22Rv1 (cell line): ENCODE measurements at regions not wholly inside any gene's neighbourhood (a gene's known extent, or its start where the extent isn't known, plus 50 kb on each side); places are given as distances from the start of the nearest gene placed in this dataset.

ENCODE experiments used
- H3K27ac ChIP-seq: fragments of 450-650 bp; 2 replicates; pipeline ENCODE4 v1.5.1; 2017
- ZFX ChIP-seq: fragments of 450-650 bp; IDR thresholded peaks from 2 replicates; pipeline ENCODE4 v1.6.1; 2017; ENCODE audit warnings: antibody characterized with exemption, borderline replicate concordance
- TF ChIP-seq, protein P1 (sequence below): fragments of 450-650 bp; IDR thresholded peaks from 2 replicates; pipeline ENCODE4 v1.5.1; 2017; ENCODE audit warnings: mild to moderate bottlenecking

DNA sequence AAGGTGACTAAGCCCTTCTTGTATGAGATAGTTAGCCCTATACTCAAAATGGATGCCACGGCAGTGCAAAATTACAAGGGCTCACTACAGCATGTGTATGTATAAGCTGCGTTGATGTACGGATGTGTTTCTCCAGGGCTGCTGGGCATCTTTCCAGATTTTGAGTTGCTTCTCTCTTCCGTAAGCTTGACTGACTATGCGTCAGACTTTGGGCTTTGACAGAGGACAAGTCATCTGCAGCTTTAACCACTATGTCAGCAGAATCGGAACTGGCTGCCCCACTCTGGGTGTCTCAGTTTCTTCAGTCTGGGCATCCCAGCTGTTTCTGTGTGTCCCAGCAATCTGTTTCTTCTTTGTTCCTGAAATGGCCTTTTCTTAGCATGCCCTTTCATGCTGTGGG lies 241.6 kb downstream of the BTBD3 start:
- H3K27ac ChIP-seq, result no peak overlapping the region
- TF ChIP-seq, protein P1, sequence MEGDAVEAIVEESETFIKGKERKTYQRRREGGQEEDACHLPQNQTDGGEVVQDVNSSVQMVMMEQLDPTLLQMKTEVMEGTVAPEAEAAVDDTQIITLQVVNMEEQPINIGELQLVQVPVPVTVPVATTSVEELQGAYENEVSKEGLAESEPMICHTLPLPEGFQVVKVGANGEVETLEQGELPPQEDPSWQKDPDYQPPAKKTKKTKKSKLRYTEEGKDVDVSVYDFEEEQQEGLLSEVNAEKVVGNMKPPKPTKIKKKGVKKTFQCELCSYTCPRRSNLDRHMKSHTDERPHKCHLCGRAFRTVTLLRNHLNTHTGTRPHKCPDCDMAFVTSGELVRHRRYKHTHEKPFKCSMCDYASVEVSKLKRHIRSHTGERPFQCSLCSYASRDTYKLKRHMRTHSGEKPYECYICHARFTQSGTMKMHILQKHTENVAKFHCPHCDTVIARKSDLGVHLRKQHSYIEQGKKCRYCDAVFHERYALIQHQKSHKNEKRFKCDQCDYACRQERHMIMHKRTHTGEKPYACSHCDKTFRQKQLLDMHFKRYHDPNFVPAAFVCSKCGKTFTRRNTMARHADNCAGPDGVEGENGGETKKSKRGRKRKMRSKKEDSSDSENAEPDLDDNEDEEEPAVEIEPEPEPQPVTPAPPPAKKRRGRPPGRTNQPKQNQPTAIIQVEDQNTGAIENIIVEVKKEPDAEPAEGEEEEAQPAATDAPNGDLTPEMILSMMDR, result no peak
- no peak for TF ChIP-seq ZFX

DNA sequence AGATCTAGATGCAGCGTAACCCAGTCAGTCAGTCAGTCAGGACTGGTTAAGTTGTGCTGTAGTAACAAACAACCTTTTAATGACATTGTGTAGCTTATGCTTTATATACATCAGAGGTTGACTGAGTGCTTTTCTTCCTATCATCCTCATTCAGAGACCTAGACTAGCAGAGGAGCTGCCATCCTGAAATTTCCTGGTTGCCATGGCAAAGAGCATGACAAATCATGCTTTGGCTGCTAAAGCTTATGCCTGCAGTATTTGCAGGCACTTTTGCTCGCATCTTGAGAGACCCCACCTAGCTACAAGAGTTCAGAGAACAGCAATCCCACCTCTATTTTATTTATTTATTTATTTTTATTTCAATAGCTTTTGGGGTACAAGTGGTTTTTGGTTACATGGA lies 244.0 kb downstream of the BTBD3 start:
- TF ChIP-seq ZFX, result no peak
- TF ChIP-seq, protein P1, result no peak
- H3K27ac ChIP-seq, result no peak overlapping the region

GRCh38 chr20:12166053-12166717 lies 248.5 kb downstream of the BTBD3 start:
- no peak overlapping the region for H3K27ac ChIP-seq

DNA sequence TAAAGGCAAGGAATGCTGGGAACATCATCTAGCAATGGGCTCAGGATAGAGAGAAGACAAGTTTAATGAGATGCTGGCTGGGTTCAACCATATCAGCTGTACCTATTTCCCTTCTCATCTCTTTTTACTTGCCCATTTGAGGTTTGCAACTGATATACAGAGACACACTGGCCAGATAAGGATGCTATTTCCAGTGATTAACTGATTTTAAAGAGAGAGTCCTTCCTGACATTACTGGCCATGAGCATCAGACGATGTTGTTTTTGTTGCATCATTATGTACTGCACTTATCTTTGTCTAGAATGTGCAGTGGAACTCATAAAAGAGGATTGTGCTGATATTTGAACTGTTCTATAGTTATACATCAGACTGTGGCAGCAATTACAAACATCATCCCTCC lies 252.7 kb downstream of the BTBD3 start:
- H3K27ac ChIP-seq, result no peak overlapping the region
- TF ChIP-seq ZFX, result no peak

More at GRCh38 chr20:12166053-12166717, 248.5 kb downstream of the BTBD3 start:
- TF ChIP-seq, protein P1, result no peak
- no peak for TF ChIP-seq ZFX

DNA sequence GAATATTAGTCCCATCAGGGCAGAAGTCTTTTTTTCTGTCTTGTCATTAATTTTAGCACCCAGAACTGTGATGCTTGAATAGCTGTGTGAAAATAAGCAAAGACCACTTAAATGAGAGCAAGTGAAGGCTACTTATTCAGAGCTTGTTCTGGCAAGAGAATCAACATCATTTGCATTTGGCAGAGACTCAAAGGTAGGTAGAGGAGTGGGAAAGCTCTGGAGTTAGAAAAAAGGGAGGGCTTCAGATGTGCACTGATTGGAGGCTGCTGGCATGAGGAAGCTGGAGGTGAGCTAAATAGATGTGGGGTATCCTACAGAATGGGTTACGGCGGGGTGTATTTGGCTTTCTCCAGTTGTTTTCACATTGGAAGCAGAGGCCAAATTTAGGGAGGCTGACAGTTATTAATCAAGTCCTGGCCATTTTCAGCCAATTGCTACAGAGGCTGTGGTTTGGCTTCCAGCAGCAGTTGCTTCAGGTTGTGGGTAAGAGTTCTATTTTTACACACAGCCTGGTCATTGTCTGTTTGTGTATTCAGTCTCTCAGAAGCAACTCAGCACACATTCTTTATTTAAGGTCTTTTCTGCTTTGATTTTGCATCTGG lies 254.3 kb downstream of the BTBD3 start:
- H3K27ac ChIP-seq, result no peak overlapping the region

DNA sequence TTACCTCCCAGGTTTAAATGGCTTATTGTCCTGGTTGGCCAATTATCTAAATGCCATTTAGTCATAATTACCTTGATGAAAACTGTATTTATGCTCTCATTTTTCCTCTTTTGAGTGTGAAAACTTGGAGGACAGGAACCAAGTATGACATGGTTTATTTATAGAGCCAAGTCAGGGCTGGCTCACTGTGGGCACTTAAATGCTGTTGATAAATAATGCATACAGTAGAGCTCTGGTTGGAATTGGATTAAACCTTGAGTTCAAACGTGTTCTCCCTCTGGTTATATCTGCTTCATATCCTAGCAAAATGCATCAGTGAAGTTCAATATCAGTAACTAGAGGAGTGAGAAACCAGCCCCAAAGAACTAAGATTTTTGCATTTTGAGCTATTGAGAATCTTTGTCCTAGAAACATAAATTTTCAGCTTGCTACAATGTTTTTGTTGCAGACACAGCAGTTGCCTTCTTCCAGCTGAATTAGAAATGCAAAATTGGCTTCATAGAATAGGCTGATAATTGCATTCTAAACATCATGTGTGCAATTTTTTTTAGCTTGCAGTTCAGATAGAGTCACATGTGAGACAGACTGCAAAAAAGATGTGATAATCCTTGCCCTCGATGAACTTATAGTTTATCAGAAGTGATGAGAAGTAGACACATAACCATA lies 255.8 kb downstream of the BTBD3 start:
- H3K27ac ChIP-seq, result no peak overlapping the region
- no peak for TF ChIP-seq ZFX
- TF ChIP-seq, protein P1, result no peak

More for the DNA sequence above, 254.3 kb downstream of the BTBD3 start:
- TF ChIP-seq, protein P1, result no peak
- no peak for TF ChIP-seq ZFX

GRCh38 chr20:12175538-12175937 lies 257.8 kb downstream of the BTBD3 start:
- TF ChIP-seq, protein P1, result no peak
- TF ChIP-seq ZFX, result no peak
- H3K27ac ChIP-seq, result no peak overlapping the region
